ENCODE measurements at regions not wholly inside any gene's neighbourhood (a gene's known extent, or its start where the extent isn't known, plus 50 kb on each side); places are given as distances from the start of the nearest gene placed in this dataset.

GRCh38 chr15:25557926-25558325, 119.1 kb upstream of the UBE3A start:
- no peak overlapping the region for H2BK120ac ChIP-seq (ENCODE audit: low read depth, low read length)
- no peak overlapping the region for H3K23ac ChIP-seq (ENCODE audit: low read depth, low read length)
- dilution Hi-C loops (cut with HindIII; ENCODE audit: low sequenced_read_pairs, unreplicated experiment) (no loop called here), intact Hi-C loops (cut with micrococcal nuclease) (no loop called here), in situ Hi-C loops (cut with MboI; ENCODE audit: low sequenced_read_pairs) (no loop called here)
- no peak overlapping the region for H2BK20ac ChIP-seq (ENCODE audit: low read depth, low read length)
- TF ChIP-seq MXI1 (IDR thresholded peaks at IDR 0.05; ENCODE audit: borderline replicate concordance, low read depth, low read length) (no peak), CTCF (conservative IDR thresholded peaks at IDR 0.05; ENCODE audit: low read depth, low read length) (no peak), RFX5 (IDR thresholded peaks at IDR 0.05; ENCODE audit: low read depth, low read length) (no peak), RCOR1 (IDR thresholded peaks at IDR 0.05; ENCODE audit: insufficient replicate concordance, low read length) (no peak), SMC3 (IDR thresholded peaks at IDR 0.05; ENCODE audit: low read depth, low read length) (no peak), NFE2L2 (IDR thresholded peaks at IDR 0.05; ENCODE audit: low read depth, low read length) (no peak), POLR2A (IDR thresholded peaks at IDR 0.05; ENCODE audit: low read depth, low read length) (no peak), RAD21 (IDR thresholded peaks at IDR 0.05; ENCODE audit: low read length) (no peak), ELK1 (IDR thresholded peaks at IDR 0.05; ENCODE audit: borderline replicate concordance, low read depth, low read length) (no peak), MAFK (IDR thresholded peaks at IDR 0.05; ENCODE audit: low read depth, low read length) (no peak), USF2 (IDR thresholded peaks at IDR 0.05; ENCODE audit: low read depth, low read length) (no peak), BHLHE40 (IDR thresholded peaks at IDR 0.05; ENCODE audit: low read depth, low read length) (no peak), FOS (IDR thresholded peaks at IDR 0.05; ENCODE audit: low read depth, low read length) (no peak), CEBPB (IDR thresholded peaks at IDR 0.05; ENCODE audit: low read depth, low read length) (no peak), CHD1 (IDR thresholded peaks at IDR 0.05; ENCODE audit: low read depth, low read length) (no peak), MAZ (IDR thresholded peaks at IDR 0.05; ENCODE audit: borderline replicate concordance, low read depth, low read length) (no peak)
- no peaks in the 10 kb centered on the region for H3K79me1 ChIP-seq (ENCODE audit: low read depth in 1 of 2, low read length in 2 of 2)
- H3K4me2 ChIP-seq (ENCODE audit: low read depth, low read length): no peak overlapping the region
- no peak for DNase-seq
- H3K56ac ChIP-seq (ENCODE audit: extremely low read depth, insufficient read depth, low read length): no peak overlapping the region
- no peaks in the 10 kb centered on the region for H4K20me1 ChIP-seq (ENCODE audit: insufficient read depth, low read length)
- no peaks in the 10 kb centered on the region for H3K27me3 ChIP-seq (ENCODE audit: control insufficient read depth, insufficient read depth, low read length)
- H4K5ac ChIP-seq (ENCODE audit: low read depth, low read length): no peak overlapping the region
- CTCF ChIA-PET: no interaction called here
- no peak for ATAC-seq (ENCODE audit: low read depth)
- POLR2A ChIA-PET (ENCODE audit: unreplicated experiment): no interaction called here
- no peaks in the 10 kb centered on the region for H3K4me1 ChIP-seq (ENCODE audit: control insufficient read depth, insufficient read depth, low read length)
- no peak overlapping the region for H2AK9ac ChIP-seq (replicated peaks; ENCODE audit: low read depth, low read length, poor library complexity)
- H2AFZ ChIP-seq (replicated peaks; ENCODE audit: low read length, poor library complexity): no peak overlapping the region
- no peak overlapping the region for H3K27ac ChIP-seq (ENCODE audit: insufficient read depth, low read length)
- H2BK5ac ChIP-seq (ENCODE audit: low read depth, low read length, poor library complexity, severe bottlenecking): no peak overlapping the region
- no peaks in the 10 kb centered on the region; the same call in 1 of the 2 replicates for H3K9me3 ChIP-seq (ENCODE audit: control insufficient read depth, insufficient read depth, low read length)
- no CpG with 5 or more reads among the region's 5 CpGs for WGBS, 2 experiments (ENCODE audit: extremely low coverage in 2 of 2, insufficient read length in 1 of 2)
- H3K9me1 ChIP-seq (ENCODE audit: insufficient read depth, low read length): no peaks in the 10 kb centered on the region
- H2BK15ac ChIP-seq (ENCODE audit: low read depth, low read length): no peak overlapping the region
- H3K4ac ChIP-seq (ENCODE audit: low read depth, low read length): no peak overlapping the region
- H3K9ac ChIP-seq (ENCODE audit: low read depth, low read length): no peak overlapping the region
- no peak overlapping the region for H2AK5ac ChIP-seq (ENCODE audit: low read depth, low read length)
- H3K18ac ChIP-seq (ENCODE audit: low read depth, low read length): no peak overlapping the region
- no peak overlapping the region for H3K4me3 ChIP-seq (ENCODE audit: insufficient read depth, low read depth, low read length)
- H4K91ac ChIP-seq (ENCODE audit: insufficient read depth, low read depth, low read length): no peak overlapping the region
- no peak overlapping the region for H4K8ac ChIP-seq (ENCODE audit: low read depth in 2 of 2, low read length in 2 of 2)
- H3K36me3 ChIP-seq (ENCODE audit: control insufficient read depth, insufficient read depth, low read length): no peaks in the 10 kb centered on the region
- H3K14ac ChIP-seq (replicated peaks; ENCODE audit: low read depth, low read length): no peak overlapping the region
- no TSS peak for BruUV-seq (replicated peaks)

Measured in IMR-90 (cell line).